NOMO-1 treated with DMSO at 0.1 percent for 48 hours (cell line): ENCODE measurements at regions not wholly inside any gene's neighbourhood (a gene's known extent, or its start where the extent isn't known, plus 50 kb on each side); places are given as distances from the start of the nearest gene placed in this dataset.

Experiments
- DNase-seq: peaks from one replicate; lab custom pipeline; 2025; ENCODE audit not compliant: unreplicated experiment; lab: John Stamatoyannopoulos, UW

DNA sequence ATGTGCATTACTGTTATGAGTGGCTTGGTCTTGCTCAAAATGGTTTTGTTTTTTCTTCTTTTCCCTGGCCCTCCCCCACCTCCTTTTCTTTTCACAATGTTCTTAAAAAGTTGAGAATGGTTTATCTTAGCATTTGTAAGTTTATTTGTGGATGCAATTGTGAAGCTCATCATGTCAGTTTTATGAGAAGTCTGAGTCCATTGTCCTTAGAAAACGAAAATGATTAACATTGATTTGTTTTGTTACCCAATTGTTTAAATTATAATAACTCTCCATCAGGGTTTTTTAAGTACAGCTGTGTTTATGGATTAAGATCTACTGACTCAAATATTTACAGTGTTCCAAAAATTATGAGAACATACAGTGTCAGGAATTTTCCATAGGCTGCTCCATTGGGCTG lies 511.3 kb upstream of the PAPPA start:
- no peak for DNase-seq

DNA sequence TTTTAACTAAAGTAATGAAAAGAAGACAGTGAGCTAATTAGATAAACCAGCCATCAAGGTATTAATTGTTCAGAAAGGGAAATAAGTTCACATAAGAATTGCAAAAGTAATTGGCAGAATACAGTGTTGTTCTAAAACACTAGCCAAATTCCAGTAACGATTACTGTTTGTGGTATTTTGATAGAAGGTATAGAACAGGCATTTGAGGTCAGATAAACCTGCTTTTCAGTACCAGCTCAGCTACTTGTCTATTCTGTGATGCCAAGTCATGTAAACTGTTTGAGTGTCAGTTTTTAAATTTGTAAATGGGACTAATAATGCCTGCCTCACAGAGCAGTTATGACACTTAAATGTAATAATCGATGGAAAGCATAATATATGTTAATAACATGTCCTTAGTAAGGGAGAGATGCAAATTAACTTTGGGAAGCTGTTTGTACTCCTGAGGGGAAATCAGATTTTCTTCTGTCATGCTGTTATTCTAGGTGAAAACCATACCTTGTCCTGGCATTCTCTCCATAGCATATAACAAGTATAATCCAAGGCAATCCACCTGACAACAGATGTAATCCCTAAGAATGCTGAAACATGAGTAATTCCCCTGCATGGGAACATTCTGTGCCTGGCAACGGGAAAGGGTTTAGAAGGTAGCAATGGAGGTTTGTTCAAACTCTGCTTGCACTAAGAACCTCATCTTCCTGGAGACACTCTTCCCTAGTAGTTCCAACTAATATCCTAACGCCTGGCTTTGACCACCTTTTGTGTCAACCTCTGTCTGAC lies 509.5 kb upstream of the PAPPA start:
- no peak for DNase-seq

DNA sequence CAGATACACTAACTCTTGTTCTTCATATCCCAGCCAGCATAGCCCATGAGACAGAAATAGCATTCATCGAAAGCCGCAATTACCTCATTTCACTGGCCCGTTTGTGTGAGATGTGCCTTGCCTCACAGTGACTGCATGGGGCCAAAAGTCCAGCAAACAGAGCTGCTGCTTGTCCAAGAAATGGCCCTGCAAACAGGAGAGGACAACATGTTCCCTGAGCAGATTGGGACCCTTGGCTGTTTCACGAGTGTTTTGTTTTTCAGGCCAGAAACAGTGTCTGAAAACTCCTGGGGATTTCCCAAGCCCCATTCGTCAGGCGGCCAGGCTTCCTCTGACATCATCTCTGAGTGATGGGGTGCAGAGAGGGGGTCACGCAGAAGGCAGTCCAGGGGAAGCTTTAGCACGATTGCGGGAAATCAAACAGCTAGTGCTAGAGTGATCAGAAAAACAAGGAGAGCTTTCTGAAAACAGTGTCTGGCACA lies 503.6 kb upstream of the PAPPA start:
- DNase-seq = no peak

DNA sequence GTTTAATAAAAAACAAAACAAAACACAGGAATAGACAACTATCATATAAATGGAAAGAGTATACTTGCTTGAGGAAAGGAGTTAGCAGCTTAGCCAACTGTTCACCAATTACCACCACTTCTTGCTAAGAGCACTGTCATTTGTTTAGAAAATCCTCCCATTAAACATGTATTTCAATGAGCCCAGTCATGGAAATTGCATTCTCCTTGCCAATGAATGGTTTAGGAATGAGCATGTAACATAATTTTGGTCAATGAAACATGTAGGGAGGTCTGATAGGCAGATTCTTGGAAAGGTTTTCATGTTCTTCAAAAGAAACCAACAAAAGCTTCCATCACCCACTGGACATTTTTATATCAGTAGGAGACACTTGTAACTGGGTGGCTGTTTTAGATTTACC lies 502.8 kb upstream of the PAPPA start:
- DNase-seq = no peak

DNA sequence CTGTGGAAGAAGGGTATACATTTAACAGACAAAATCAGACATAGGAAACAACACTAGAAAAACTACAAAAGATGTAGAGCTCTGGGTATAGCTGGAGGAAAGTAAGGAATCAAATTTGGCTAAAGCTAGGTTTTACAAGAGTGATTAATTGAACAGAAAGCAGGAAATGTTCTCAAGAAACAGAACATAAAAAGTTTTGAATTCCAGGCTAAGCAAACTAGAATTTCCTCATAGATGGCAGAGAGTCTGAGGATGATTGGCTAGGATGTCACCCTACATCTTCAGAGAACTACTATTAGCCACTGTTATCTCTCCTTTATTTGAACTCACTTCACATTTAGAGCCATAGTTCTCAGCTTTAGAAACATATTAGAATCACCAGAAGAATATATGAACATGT lies 502.1 kb upstream of the PAPPA start:
- DNase-seq = no peak

DNA sequence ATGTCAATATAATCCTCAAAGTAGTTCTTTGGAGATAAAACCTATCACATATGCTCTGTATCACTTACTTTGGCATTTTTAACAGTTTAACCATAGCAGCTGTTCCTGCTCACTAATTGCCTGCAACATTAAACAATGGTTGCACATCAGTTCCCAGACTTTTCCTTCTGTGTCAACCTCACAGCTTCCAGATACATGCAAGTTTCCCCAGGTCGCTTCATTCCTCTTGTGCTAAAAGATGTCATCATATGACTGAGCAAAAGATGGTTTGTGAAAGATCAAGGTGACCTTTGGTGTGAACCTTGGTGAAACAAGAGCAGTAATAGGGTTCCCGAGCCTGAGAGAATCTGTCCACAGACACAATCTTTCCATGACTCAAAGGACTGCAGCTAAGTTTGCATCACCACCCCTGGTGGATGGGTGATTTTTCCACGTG lies 500.4 kb upstream of the PAPPA start:
- DNase-seq = no peak

DNA sequence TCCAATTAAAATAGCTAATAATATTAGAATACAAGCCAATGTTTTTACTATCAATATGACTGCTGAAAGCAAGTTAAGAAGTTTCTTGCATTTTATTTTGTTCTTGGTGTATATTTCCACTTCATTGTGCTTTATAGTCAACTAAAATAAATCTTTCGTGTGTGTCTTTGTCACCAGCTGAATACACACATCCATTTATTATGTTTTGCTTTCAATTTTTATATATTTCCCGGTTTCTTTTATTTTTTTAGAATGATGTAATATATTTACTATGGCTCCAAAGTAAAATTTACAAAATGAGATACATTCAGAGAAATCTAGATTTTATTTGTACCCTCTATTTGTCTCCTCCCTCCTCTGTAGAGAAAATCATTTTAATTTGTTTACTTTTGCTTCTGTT lies 495.9 kb upstream of the PAPPA start:
- DNase-seq = no peak

DNA sequence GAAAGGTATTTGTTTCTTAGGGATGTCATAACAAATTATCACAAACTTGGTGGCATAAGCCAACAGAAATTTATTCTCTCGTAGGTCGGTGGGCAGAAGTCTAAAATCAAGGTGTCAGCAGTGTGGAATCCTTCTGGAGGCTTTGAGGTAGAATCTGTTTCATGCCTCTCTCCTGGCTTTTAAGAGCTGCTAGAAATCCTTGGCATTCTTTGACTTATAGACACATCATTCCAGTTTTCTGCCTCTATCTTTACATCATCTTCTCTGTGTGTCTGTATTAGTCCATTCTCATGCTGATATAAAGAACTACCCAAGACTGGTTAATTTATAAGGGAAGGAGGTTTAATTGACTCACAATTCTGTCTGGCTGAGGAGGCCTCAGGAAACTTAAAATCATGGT lies 488.1 kb upstream of the PAPPA start:
- DNase-seq = no peak

DNA sequence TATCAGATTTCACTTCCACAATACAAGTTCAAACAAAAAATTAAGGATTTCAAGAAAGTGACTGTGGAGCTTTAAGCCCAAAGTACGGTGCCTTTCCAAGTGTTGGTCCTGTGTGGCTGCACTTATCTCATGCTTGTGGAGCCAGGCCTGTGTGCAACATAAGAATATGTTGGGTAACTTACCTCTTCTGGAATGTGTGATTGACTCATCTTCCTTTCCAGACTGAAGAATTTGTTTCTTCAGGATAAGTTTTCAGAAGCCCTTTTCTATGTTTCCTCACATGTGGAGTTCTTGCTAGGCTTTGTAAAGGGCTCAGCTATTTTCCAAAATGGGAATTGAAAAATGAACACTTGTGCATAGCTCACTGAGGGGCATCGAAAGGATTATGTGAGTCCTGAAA lies 485.1 kb upstream of the PAPPA start:
- no peak for DNase-seq

DNA sequence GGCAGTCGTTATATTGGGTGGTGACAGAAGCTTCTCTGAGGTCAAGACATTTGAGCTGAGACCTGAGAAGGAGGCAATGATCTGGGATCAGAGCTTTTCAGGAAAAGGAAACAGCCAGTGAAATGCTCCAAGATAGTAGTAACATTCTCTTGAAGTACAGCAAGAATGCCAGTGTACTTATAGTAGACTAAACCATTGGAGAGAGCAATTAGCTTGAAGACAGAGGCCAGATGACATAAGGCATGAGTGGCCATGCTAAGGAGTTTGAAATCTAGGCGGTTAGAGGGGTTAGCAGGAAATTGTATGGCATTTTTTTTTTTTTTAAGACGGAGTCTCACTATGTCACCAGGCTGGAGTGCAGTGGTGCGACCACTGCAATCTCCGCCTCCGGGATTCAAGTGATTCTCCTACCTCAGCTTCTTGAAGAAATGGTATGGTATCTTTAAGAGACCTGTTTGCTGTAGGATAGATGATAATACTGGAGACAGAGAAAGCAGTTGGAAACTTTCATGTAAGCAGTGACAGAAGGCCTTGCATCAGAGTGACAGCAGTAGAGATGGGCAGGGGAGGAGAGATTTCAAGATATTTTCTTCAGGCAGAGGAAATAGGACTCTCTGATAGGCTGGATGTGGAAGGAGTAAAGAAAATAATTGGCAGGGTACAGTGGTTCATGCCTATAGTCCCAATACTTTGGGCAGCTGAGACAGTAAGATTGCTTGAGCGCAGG lies 482.2 kb upstream of the PAPPA start:
- DNase-seq = no peak

DNA sequence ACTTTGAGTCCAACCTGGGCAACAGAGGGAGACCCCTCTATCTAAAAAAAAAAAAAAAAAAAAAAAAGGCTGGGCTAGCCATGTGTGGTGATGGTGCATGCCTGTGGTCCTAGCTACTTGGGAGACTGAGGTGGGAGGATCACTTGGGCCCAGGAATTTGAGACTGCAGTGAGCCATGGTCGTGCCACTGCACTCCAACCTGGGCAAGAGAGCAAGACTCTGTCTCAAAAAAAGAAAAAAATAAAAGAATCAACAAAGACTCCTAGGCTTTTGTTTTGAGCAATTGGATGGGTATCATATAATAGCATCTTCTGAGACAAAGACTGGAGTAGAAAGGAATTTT lies 481.7 kb upstream of the PAPPA start:
- no peak for DNase-seq

DNA sequence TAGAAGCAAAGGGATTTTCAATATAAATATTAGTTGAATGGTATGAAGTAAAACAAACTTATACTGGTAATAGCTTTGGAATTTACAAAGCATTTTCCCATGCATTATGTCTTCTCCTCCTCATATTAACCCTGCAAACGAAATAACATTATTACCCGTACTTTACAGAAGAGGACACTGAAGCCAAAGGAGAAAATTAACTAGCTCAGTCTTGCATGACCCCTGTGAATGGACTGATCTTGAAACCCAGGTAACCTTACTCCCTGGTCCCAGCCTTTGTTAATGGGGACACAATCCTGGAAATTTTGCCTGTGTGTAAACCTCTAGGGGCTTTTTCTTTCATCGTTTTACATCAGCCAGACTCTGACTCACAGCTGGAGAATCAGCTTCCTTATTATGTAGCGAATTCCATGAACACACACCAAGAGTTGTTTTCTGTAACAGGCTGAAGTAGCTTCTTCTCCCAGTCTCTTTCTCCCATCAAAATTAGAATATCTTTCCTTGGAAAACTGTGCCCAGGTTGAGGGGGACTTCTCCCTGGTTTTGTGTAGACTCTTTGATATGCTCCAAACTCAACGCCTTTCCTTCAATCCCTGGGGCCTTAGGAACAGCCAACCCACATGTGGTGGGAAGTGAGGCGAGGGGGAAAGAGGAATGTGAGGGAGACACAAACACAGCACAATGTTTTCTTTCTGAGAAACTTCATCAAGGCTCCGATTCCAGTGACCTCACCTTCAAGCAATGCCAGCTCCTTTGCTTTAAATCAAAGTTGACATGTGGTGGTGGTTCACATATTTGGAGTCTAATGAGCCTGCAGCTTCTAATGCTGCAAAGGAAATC lies 480.9 kb upstream of the PAPPA start:
- DNase-seq = no peak

DNA sequence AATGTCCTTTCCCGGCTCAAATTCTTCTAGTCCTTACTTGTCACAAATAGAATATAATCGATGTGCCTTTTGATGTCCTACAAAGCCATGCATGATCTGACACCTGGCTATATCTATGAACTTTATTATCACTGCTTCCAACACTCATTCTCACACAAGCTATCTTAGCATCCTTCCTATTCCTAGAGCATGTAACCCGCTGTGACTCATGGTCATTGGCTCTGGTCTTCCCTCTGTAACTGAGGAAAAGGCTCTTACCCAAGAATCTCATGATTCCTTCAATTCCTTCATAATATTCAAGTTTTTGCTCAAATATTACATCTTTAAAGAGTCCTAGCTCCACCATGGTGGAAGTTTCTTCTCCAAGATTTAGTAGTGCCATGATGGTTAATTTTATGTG lies 480.0 kb upstream of the PAPPA start:
- DNase-seq = no peak

DNA sequence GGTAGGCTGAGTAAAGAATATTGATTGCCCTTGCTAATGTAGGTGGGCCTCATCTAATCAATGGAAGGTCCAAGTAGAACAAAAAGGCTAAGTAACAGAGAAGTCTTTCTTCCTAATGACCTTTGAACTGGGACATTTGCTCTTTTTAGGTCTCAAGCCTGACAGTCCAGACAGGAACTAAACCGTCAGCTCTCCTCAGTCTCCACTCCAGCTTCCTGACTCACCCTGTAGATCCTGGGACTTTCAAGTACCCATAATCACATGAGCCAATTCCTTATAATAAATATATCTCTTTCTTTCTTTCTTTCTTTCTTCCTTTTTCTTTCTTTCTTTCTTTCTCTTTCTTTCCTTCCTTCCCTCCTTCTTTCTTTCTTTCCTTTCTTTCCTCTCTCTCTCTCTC lies 479.5 kb upstream of the PAPPA start:
- DNase-seq = no peak

DNA sequence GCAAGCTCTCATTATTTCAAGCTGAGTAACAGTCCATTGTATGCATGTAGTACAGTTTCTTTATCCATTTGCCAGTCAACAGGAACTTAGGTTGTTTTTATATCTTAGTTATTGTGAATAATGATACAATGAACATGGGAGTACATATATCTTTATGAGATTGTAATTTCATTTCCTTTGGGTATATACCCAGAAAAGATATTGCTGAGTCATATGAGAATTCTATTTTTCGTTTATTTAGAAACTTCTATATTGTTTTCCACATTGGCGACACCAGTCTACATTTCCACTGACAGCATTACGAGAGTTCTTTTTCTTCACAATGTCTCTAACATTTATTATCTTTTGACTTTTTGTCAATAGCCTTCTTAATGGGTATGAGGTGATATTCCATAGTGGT lies 477.8 kb upstream of the PAPPA start:
- no peak for DNase-seq

DNA sequence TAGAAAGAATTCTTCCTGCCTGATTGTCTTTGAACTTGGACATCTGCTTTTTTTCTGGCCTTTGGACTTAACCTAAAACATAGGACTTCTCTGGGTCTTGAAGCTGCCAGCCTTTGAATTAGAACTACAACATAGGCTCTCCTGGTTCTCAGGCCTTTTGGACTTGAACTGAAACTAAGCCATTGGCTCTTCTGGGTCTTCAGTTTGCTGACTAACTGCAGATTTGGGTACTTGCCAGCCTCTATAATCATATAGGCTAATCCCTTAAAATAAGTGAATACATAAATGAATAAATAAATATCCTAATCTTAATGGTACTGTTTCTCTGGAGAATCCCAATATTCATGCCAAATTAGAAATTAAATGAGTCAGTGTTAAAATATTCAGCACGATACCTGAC lies 473.4 kb upstream of the PAPPA start:
- no peak for DNase-seq

DNA sequence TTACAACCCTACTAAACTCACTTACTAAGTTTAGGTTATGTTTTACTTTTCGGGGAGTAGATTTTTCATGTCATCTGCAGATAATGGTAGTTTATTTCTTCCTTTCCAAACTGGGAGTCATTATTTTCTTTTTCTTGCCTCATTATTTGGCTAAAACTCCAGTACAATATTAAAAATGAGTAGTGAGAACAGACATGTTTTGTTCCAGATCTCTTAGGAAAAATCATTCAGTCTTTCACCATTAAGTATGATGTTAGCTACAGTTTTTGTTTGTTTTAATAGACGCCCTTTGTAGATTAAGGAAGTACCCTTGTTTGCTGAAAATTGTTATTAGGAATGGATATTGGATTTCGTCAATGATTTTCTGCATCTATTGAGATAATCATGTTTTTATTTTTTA lies 472.0 kb upstream of the PAPPA start:
- DNase-seq = no peak

DNA sequence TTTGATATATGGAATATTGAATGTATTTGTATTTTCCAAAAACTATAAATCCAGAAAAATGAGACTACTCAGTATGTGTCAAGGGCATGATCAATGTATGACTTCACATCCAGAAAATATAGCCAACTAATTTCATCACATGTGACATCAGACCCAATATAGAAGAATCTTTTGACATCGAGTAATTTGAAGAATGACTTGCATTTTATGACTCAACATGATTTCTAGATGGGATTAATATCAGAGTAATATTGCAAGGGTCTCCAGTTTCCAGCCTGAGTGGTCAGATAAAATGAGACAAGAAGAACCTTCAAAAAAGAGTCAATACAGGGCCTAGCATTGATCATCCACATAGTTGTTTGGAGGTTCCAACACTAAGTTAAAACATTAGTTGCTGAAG lies 467.5 kb upstream of the PAPPA start:
- DNase-seq = no peak

DNA sequence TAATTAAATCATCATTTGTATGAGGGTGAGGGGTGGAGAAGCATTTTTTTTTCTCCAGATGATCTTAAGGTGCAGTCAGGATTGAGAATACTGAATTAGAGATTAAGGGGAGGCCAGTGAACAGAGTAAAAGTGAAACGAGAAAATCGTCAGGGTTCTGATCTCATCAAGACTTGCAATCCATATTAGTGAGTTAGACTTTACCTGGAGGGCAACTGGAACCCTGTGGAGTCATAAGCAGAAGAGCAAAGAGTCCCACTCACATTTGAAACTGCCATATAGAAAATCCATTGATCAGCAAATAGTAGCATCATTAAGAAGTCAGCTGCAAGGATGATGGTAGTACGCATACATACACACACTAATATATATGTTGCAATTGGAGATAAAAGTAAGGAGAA lies 466.2 kb upstream of the PAPPA start:
- DNase-seq = no peak

DNA sequence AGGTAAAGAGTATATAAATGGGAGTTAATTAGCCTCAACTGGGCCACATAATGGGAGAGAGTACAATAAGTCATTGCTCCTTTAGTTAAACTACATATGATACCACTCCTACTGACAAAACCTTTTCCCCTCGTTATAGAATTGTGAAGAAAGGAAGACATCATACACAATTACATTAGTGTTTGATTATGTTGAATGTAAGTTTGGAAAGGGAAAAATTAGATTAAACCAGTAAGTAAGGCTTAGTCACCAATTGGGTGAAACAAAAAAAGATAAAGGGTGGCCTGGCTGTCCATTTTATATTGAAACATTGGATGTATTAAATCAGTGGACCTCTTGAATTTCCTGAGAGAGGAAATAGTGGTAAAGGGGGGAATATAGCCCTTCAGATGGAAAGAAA lies 464.3 kb upstream of the PAPPA start:
- no peak for DNase-seq

DNA sequence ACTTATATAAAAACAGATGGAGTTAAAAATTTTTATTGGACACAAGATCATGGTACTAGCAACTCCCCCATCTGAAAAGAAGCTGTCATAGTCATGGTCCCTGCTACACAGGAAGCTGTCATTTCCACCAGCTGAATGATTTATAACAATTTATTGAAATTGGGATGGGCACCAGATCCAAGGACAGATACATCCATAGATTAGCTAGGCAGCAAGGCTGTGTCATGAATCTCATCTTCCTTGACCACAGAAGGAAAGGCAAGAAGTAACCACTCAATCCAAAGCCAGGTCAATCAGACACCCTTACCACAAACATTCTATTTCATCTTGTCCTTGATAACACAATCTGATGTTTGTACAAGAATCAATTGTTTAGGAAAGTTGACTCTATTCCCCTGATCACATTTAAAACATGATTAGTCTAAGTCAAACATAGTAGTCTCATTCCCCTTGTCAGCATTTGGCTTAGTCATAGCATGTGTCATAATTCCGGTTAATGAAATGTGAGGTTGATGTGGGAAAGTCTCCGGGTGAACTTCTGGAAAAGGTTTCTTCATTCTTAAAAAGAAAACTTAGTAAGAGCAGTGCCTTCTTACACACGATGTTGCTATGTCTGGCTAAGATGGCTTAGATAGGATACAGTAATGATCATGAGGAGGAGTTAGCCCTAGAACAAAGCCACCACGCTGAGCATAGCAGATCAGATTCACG lies 462.6 kb upstream of the PAPPA start:
- no peak for DNase-seq
